ENCODE measurements at regions not wholly inside any gene's neighbourhood (a gene's known extent, or its start where the extent isn't known, plus 50 kb on each side); places are given as distances from the start of the nearest gene placed in this dataset.

DNA sequence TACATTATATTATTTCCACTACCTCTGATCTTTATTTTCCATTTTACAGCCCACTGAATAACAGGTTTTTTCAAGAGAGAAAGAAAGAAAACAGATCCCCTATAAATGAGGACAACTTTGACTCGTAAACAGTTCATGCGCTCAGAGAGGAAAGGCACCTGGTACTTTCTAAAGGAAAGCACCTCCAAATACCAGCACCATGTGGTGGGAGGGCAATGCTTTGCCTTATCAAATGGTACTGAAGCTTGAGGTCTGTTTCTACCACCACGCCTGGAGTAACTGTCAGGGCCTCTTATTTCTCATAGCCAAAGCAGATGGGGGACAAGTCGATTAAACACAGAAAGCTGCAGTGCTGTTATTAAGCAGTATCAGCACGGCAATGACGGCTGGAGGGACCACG lies 510.3 kb upstream of the ZFHX3 start:
- DNase-seq, result no peak

- DNase-seq, result no peak
Measured at GRCh38 chr16:73553941-73554660, 506.2 kb upstream of the ZFHX3 start.

- DNase-seq, result no peak
Measured at GRCh38 chr16:73549984-73550631, 502.2 kb upstream of the ZFHX3 start.

DNA sequence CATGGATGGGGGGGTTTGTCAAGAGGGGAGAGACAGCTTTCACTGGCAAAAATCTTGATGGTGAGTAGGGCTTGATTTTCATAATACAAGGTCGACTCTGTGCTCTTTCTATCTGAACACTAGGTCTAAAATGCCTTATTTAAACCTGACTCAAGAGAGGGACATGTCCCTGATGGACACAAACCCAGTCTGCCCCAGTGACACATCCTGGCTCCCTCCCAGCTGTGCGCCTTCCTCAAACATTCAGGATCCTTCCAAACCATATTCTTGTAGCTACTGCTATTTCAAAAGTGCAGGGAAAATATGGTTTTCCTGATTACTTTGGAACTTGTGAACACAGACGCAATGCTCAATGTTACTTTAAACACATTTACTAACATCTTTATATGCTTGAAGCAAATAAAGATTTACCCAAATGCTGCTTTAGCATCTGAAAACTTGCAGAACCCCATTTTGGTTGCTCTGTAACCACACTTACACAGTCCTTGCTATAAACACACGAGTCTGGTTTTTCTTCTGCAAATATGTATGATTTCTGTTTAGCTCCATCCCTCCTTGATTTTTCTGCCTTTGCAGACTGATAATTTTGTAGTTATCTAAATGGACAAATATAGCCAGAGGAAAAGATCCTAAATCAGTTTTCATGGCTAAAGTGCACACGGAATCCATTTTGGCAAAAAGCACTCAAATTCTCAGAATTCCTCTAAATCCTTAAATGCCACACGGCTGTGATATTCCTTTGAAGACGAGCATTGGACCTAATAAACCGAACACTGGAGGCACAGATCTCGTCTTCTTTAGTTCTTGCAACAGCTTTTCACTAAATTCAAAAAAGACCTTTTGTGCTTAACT lies 499.9 kb upstream of the ZFHX3 start:
- no peak for DNase-seq

- no peak for DNase-seq
Measured at GRCh38 chr16:73546341-73546845, 498.5 kb upstream of the ZFHX3 start.

DNA sequence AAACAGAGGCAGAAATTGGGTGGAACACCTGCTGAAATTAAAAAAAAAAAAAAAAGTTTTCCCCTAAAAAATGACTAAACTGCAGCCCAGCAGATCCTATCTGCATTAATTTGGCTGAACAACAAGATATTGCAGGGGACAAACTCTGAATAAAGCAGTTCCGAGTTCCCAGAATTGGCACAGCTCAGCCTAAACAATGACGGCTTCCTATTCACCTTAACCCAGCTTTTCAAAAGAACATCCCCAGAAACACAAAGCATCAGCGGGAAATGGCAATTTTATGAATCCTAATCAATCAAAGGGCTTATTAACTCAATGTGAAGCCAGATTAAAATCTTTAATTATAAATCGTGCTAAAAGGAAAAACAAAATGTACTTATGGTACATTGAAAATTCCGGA lies 497.8 kb upstream of the ZFHX3 start:
- DNase-seq, result no peak

DNA sequence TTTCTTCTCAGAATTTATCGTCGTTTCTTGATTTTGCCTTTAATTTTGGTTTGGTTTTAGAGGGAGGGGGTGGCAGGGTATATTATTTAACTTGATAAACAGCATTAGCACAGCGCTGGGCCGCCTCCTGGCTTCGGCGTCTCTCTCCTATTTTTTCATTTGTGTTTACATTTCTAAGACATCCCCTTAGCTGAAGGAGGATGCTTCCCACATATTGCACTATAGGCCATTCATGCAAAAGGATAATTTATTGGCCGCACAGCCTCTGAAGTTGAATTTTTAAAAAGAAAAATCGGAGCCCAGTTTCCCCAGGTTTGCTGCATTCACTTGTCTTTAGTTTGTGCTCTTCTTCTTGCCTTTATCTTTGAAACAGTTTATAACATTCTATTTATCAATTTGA lies 497.4 kb upstream of the ZFHX3 start:
- DNase-seq, result no peak

DNA sequence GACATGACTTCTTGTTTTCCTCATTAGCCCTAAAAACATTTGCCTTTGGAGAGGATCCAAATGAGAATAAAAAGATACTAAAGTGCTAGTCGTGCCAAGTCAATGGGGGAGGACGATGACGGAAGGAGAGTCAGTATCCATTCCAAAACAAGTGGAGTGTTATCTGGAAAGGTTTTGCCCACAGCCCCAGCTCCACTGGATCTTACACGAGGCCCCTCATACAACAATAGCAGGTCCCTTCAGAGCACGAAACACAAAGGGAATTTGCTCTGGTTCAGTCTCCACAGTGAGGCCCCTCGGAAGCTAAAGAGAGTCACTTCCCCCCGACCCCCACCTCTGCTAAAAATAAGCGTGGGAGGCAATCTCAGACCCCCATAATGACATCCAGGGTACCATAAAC lies 496.9 kb upstream of the ZFHX3 start:
- DNase-seq, result no peak

- no peak for DNase-seq
Measured at GRCh38 chr16:73543970-73544599, 496.2 kb upstream of the ZFHX3 start.

GRCh38 chr16:73543331-73543969 lies 495.5 kb upstream of the ZFHX3 start:
- DNase-seq, result no peak

DNA sequence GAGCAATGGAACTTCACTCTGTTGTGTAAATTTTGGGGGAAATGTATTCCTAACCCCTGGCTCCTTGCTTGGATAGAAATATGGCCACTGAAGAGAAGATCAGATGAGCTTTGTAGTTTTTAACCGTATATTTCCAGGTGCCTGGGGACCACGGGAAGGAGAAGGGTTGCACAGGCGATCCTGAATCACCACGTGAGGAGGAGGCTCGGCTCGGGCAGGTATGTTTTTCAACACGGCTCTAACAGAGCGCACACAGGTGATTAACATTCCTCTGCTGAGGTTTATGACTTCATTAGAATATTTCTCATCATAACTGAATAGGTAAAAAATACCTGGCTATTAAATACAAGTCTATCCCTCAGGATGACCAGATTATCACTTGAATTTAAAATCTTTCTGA lies 495.0 kb upstream of the ZFHX3 start:
- DNase-seq, result no peak

DNA sequence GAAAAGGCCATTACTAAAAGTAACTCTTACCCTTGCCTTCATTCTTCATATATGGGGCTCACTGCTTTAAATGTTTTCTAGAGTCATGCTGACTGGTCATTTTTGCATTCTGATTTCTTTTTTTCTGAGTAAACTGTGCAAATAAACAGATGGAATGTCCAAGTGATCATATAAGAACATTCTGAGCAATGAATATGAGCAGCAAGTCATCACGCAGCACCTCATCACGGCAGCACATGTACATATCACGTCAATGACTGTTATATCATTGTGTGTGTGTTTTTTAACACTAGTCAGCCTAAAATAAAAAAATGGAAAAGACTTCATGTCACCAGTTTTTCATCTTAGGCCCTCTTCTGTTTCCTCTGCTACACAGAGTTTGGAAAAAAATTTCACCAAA lies 490.0 kb upstream of the ZFHX3 start:
- DNase-seq, result no peak

- no peak for DNase-seq
Measured at GRCh38 chr16:73536931-73537330, 489.0 kb upstream of the ZFHX3 start.

GRCh38 chr16:73531021-73531420 lies 483.1 kb upstream of the ZFHX3 start:
- no peak for DNase-seq

DNA sequence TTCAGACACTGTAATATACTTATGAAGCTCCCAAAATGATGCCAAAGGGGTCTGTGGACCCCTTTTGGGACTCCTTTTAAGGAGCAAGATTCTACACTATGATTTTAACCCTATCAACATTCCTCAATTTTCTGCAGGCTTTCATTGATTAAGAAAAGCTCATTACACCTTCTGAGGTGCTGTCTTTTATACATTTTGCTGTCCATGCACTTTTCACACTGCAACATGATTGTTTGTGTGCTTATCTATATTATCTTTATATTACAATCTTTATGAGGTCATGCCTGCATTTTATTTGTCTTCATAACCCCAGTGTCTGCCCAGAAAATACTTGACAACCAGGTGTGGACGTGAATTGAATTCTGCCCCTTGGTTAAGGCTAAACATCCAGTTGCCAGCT lies 482.6 kb upstream of the ZFHX3 start:
- DNase-seq, result no peak

DNA sequence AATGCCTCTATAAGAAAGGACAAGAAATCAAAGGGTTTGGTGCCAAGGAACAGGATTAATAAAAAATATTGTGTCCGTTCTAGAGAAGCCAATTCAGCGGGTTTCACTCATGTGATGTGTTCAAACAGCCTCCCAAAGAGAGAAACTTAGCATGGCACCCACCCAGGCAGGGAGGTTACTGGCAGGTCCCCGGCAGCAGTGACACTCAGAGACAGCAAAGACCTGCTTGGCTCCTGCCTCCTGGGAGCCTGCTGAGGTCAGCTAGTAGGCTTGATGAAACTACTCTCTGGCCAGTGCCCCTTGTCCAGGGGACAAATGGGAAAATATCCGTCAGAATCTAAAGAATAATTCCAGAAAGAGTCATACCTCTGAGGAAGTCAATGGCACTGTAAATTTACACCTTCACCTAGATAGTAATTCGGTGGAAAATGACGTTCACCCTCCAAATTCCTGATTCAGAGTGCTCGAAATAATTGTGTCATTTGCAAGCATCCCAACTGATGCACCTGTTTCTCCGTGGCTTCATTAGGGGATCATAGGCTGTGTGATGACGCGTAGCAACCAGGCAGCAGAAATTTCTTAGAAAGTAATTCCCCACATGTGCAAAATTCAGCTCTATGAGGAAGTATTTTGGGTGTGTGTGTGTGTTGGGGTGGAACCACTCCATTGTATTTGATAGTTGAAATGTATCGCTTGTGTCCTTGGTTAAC lies 481.5 kb upstream of the ZFHX3 start:
- DNase-seq, result no peak

GRCh38 chr16:73527187-73527586 lies 479.3 kb upstream of the ZFHX3 start:
- no peak for DNase-seq

GRCh38 chr16:73526011-73526804 lies 478.3 kb upstream of the ZFHX3 start:
- no peak for DNase-seq

DNA sequence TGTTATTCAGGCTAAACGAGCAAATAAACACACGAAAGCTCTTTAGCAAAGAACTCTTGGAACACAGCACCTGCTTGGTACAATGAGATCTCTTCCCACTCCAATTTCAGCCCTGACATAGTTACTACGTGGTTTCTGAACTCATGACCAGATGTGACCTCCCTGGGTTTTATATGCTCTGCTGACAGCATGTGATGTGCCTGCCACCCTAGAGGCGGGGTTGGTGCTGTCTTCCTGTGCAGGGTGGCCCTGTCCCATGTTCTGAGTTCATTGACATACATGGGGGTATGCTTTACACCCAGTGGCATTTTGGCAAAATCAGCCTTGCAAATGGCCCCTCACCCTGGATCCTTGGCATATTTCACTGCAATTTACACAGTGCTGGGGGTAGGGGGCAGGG lies 475.3 kb upstream of the ZFHX3 start:
- DNase-seq, result no peak

DNA sequence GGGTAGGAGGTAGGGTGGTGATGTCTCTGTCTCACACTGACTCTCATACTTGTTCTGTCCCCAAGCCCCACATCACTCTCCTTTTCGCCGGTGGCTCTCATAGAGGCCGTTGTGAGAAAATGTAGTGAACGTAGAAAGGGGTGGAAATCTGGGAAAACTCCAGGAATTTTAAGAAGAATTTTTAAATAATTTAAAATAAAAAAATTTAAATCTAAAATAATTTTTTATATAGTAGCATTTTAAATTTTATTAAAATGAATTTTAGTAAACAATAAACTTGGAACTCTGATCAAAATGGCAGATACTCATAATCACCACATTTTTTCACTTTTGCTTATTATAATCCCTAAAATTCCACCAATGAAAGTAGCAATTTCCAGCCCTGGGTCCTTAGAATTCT lies 473.6 kb upstream of the ZFHX3 start:
- no peak for DNase-seq

DNA sequence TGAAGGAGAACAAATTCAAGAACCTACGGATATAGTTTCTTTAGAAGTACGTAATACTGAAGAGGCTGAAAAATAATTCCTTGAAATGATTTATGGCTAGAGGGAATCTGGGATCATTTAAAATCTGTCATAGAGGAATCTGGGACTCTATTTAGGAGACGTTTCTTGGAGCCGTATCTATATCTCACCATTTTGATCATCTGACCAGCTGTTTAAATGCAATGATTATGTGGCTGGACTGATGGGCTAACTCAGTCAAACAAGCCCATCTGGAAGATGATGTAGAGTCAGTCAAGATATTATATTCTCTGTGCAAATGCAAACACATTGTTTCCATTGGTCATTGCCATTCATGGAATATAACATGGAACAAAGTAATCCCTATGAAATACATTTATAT lies 467.7 kb upstream of the ZFHX3 start:
- DNase-seq, result no peak

All from activated CD4-positive, alpha-beta T cell treated with anti-CD3 and anti-CD28 coated beads, Interleukin-2, amount 50 U/mL, for 4 hours (primary cell).